HG03460 (cell line): ENCODE measurements at regions not wholly inside any gene's neighbourhood (a gene's known extent, or its start where the extent isn't known, plus 50 kb on each side); places are given as distances from the start of the nearest gene placed in this dataset.
"Not testable (repeated sequence)": the region's sequence is repeated elsewhere in the genome, so short reads cannot be mapped to it uniquely, and the experiment has no call there.

Source experiments
- ATAC-seq: cut with Tn5 transposase; IDR thresholded peaks from one replicate; pipeline ENCODE4 v1.9.1; 2021; ENCODE audit not compliant: unreplicated experiment

GRCh38 chr16:10312784-10313724 is 72.8 kb upstream of the ATF7IP2 start:
- peak; percentile 85 for ATAC-seq

- ATAC-seq = no peak
Observed at GRCh38 chr16:10314317-10314716, 71.5 kb upstream of the ATF7IP2 start.

- ATAC-seq = no peak
Observed at GRCh38 chr16:10314811-10315210, 71.0 kb upstream of the ATF7IP2 start.

- ATAC-seq = no peak
Observed at GRCh38 chr16:10317425-10318001, 68.3 kb upstream of the ATF7IP2 start.

DNA sequence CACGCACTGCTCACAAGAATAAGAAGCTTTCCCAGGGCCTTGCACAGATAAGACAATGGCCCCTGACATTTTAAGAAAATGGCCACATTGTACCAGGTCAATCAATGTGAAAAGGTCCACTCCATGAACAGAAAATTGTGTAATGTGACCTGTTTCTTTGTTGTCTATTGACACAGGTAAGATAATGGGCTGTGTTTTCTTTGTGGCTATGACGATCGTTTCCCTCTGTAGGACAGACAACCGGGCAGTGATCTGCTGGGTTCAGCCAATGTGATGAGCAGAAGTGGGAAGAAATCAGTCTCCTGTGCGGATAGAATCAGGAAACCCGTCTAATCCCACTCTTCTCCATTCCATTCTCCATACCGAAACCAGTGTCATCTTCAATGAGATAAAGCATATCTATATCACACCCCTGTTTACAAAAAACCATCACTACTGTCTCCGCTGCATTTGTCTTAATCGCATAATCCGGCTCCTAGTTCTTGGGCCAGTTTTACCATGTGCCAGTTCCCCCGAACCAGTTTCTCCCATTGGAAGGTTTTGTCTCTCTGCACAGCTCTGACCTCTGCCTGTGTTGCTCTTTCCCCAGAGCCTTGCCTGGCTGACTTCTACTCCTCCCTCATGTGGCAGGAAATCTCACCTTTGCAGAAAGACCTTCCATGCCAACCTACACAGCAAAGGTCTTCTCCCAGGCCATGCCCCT is 66.9 kb upstream of the ATF7IP2 start:
- ATAC-seq = no peak

- no peak for ATAC-seq
Observed at GRCh38 chr16:10321407-10322387, 64.2 kb upstream of the ATF7IP2 start.

GRCh38 chr16:10322723-10323527 is 62.9 kb upstream of the ATF7IP2 start:
- ATAC-seq = no peak

DNA sequence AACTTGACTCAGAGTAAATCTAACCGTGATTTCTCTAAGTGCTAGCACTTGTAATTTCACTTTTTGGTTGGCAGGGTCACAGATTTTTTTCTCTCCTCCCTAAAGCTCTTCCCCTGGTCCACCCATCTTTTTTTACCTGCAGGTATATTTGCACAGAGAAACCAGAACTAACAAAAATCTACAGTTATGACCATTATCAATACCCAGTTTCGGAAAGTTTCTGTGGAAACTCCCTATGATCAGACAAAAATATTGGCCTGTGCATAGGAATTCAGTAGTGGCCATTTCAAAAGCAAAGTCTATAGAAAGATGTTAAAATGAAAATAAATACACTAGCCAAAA is 62.4 kb upstream of the ATF7IP2 start:
- no peak for ATAC-seq

DNA sequence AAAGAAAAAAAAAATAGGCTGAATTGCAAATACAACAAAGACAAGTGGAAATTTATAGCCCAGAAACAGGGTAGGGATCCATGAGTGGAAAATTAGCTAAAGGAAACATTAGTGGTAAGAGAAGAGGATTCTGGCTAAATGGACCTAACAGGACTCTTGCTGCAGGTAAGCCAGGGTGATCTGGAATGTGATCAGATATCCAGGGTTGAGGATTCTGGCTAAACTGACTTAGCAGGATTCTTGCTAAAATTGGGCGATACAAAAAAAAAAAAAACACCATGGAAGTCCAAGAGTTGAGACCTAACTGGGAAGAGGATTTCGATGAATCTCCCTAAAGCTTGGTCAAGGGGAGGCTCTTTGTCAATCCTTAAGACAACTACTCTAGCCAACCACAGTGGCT is 61.7 kb upstream of the ATF7IP2 start:
- ATAC-seq = no peak

DNA sequence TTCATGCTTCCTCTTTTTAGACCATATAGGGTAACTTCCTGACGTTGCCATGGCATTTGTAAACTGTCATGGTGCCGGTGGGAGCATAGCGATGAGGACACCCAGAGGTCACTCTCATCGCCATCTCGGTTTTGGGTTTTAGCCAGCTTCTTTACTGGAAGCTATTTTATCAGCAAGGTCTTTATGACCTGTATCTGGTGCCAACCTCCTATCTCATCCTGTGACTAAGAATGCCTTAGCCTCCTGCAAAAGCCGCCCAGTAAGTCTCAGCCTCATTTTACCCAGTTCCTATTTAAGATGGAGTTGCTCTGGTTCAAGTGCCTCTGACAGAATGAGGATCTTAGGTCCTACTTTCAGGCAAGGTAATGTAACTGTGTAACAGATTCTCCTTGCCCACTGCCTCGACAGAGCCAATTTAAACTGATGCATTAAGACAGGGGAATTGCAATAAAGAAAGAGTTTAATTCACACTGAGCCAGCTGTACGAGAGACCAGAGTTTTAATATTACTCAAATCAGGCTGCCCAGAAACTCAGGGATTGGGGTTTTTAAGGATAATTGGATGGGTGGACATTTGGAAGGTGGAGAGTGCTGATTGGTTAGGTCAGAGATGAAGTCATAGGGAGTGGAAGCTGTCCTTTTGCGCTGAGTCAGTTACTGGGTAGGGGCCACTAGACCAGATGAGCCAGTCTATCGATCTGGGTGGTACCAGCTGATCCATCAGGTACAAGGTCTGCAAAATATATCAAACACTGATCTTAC is 59.9 kb upstream of the ATF7IP2 start:
- ATAC-seq = no peak

GRCh38 chr16:10326647-10327046 is 59.2 kb upstream of the ATF7IP2 start:
- ATAC-seq = no peak

- not testable (repeated sequence) for ATAC-seq
Observed at GRCh38 chr16:10328291-10328690, 57.6 kb upstream of the ATF7IP2 start.

DNA sequence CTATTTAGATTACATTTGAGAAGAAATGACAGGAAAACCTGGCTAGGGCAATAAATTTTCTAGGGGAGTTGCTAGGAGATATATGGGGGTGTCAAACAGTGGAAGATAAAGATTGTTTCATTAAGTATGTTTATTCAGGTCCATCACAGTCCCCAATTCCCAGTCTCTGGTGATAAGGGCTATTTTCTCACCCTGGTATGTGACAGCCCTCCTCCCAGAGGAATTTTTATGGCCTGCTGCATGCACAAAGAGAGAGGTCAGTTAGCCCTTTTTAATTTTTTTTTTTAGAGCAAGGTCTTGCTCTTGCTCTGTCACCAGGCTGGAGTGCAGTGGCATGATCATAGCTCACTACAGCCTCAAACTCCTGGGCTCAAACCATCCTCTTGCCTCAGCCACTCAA is 53.6 kb upstream of the ATF7IP2 start:
- ATAC-seq = no peak

DNA sequence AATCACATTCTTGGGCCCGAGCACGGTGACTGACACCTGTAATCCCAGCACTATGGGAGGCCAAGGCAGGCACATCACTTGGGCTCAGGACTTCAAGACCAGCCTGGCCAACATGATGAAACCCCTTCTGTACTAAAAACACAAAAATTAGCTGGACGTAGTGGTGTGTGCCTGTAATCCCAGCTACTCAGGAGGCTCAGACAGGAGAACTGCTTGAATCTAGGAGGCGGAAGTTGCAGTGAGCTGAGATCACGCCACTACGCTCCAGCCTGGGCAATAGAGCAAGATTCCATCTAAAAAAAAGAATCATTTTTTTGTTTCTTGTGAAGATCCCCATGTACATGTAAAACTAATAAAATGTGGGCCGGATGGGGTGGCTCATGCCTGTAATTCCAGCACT is 53.1 kb upstream of the ATF7IP2 start:
- no peak for ATAC-seq

GRCh38 chr16:10333321-10334032 is 52.4 kb upstream of the ATF7IP2 start:
- ATAC-seq = no peak

- no peak for ATAC-seq
Observed at GRCh38 chr16:10335681-10336080, 50.2 kb upstream of the ATF7IP2 start.
